CD4-positive, alpha-beta memory T cell (primary cell): ENCODE measurements at regions not wholly inside any gene's neighbourhood (a gene's known extent, or its start where the extent isn't known, plus 50 kb on each side); places are given as distances from the start of the nearest gene placed in this dataset.

Source experiments
- CTCF ChIA-PET: fragments of 350-600 bp; sonication (Branson Sonifier 250); formaldehyde crosslinking; loops from one replicate; lab custom pipeline; 2021; ENCODE audit warnings: inconsistent platforms; ENCODE audit not compliant: partially characterized antibody; lab: Charles Lee
- POLR2A ChIA-PET: fragments of 350-600 bp; sonication (Branson Sonifier 250); formaldehyde crosslinking; loops from one replicate; lab custom pipeline; 2021; ENCODE audit not compliant: partially characterized antibody; lab: Charles Lee
- DNase-seq, 5 donors: peaks; one replicate each; pipeline versions ENCODE4 v3.0.0 to v3.0.0-alpha.2; 2020 to 2022; ENCODE audit warnings: mixed read lengths in 1 of 5
- H3K27ac ChIP-seq: one replicate; pipeline ENCODE4 v1.7.0; 2013; ENCODE audit warnings: low read depth, low read length
- H3K27me3 ChIP-seq: 2 replicates; pipeline ENCODE4 v1.7.0; 2013; ENCODE audit warnings: mild to moderate bottlenecking, low read length, moderate library complexity; ENCODE audit not compliant: insufficient read depth
- H3K36me3 ChIP-seq: 2 replicates; pipeline ENCODE4 v1.7.0; 2013; ENCODE audit warnings: mild to moderate bottlenecking, low read length, moderate library complexity; ENCODE audit not compliant: insufficient read depth
- H3K4me1 ChIP-seq: 2 replicates; pipeline ENCODE4 v1.7.0; 2013; ENCODE audit warnings: mild to moderate bottlenecking, low read length, moderate library complexity; ENCODE audit not compliant: insufficient read depth
- H3K4me3 ChIP-seq, 2 donors: one replicate each; pipeline ENCODE4 v1.7.0; 2013; ENCODE audit warnings: low read length in 2 of 2, mild to moderate bottlenecking in 1 of 2
- H3K9me3 ChIP-seq, 2 donors: one replicate each; pipeline ENCODE4 v1.7.0; 2013; ENCODE audit warnings: low read length in 2 of 2, control low read depth in 1 of 2; ENCODE audit not compliant: control insufficient read depth in 1 of 2
- H3K27ac Mint-ChIP-seq, 7 donors: one replicate each; pipeline ENCODE4 v1.8.0; 2020 to 2021; ENCODE audit warnings: mixed read lengths in 7 of 7, mild to moderate bottlenecking in 6 of 7, inconsistent platforms in 3 of 7, moderate library complexity in 3 of 7
- H3K27me3 Mint-ChIP-seq, 2 donors: one replicate each; pipeline ENCODE4 v1.8.0; 2020 to 2021; ENCODE audit warnings: mixed read lengths in 2 of 2
- H3K36me3 Mint-ChIP-seq, 2 donors: one replicate each; pipeline ENCODE4 v1.8.0; 2020 to 2021; ENCODE audit warnings: mixed read lengths in 2 of 2, inconsistent platforms in 1 of 2, mild to moderate bottlenecking in 1 of 2
- H3K4me1 Mint-ChIP-seq, 4 donors: one replicate each; pipeline ENCODE4 v1.8.0; 2020 to 2021; ENCODE audit warnings: mixed read lengths in 4 of 4, mild to moderate bottlenecking in 1 of 4
- H3K4me3 Mint-ChIP-seq, 8 donors: one replicate each; pipeline ENCODE4 v1.8.0; 2020 to 2021; ENCODE audit warnings: mixed read lengths in 8 of 8, mild to moderate bottlenecking in 7 of 8, moderate library complexity in 6 of 8, inconsistent platforms in 3 of 8
- H3K9me3 Mint-ChIP-seq, 8 donors: one replicate each; pipeline ENCODE4 v1.8.0; 2020 to 2021; ENCODE audit warnings: mixed read lengths in 8 of 8, mild to moderate bottlenecking in 5 of 8, inconsistent platforms in 3 of 8, moderate library complexity in 1 of 8
- intact Hi-C: fragments of 100-400 bp; cut with micrococcal nuclease; formaldehyde crosslinking; loops from one replicate; pipeline ENCODE4 v1.15.1; 2023

- Mint-ChIP-seq H3K9me3 (peaks cover 0 to 5% (median 0%) of the 10 kb centered on the region in 8 donors), H3K4me3 (no peak overlapping the region), H3K27ac (no peak overlapping the region), H3K36me3 (peaks cover 0 to 3% of the 10 kb centered on the region in 2 donors), H3K4me1 (peaks cover 18 to 54% (median 19%) of the 10 kb centered on the region in 4 donors), H3K27me3 (no peaks in the 10 kb centered on the region)
- DNase-seq: no peak
- CTCF ChIA-PET: no interaction called here
- Histone ChIP-seq H3K9me3 (no peaks in the 10 kb centered on the region), H3K36me3 (no peaks in the 10 kb centered on the region), H3K27me3 (no peaks in the 10 kb centered on the region), H3K27ac (no peak overlapping the region), H3K4me1 (peaks cover 23% of the 10 kb centered on the region), H3K4me3 (no peak overlapping the region)
- POLR2A ChIA-PET: no interaction called here
- intact Hi-C loops: no loop called here
These were observed 244.2 kb downstream of the PPP1R2C start for GRCh38 chrX:42533761-42534160.

GRCh38 chrX:42531441-42531840 lies 246.5 kb downstream of the PPP1R2C start:
- Mint-ChIP-seq H3K27ac (peak overlapping the region; percentile 65 to 89 (median 85)), H3K36me3 (peaks cover 0 to 5% of the 10 kb centered on the region in 2 donors), H3K9me3 (peaks cover 0 to 12% (median 3%) of the 10 kb centered on the region in 8 donors), H3K4me1 (peaks cover 11 to 43% (median 12%) of the 10 kb centered on the region in 4 donors), H3K4me3 (peak overlapping the region in 2 of 8 donors; percentile 28 to 52), H3K27me3 (no peaks in the 10 kb centered on the region)
- Histone ChIP-seq H3K27ac (no peak overlapping the region), H3K27me3 (no peaks in the 10 kb centered on the region), H3K4me3 (no peak overlapping the region), H3K4me1 (peaks cover 12% of the 10 kb centered on the region), H3K36me3 (no peaks in the 10 kb centered on the region), H3K9me3 (no peaks in the 10 kb centered on the region)
- intact Hi-C loops: no loop called here
- POLR2A ChIA-PET: interaction anchor here (0.6 kb wide), 1 partner anchor 501 kb away, joined by 3 read pairs; no protein-coding TSS in a partner anchor
- CTCF ChIA-PET: no interaction called here
- peak; percentile 41 to 64 (median 52) for DNase-seq

GRCh38 chrX:42530027-42530426 lies 247.9 kb downstream of the PPP1R2C start:
- CTCF ChIA-PET: no interaction called here
- no peak for DNase-seq
- peak overlapping the region in 1 of 8 donors; percentile 26 for H3K4me3 Mint-ChIP-seq

GRCh38 chrX:42524379-42524778 lies 253.6 kb downstream of the PPP1R2C start:
- Mint-ChIP-seq H3K9me3 (peaks cover 0 to 10% (median 3%) of the 10 kb centered on the region in 8 donors), H3K4me3 (no peak overlapping the region), H3K36me3 (peaks cover 0 to 5% of the 10 kb centered on the region in 2 donors), H3K27ac (no peak overlapping the region), H3K27me3 (no peaks in the 10 kb centered on the region), H3K4me1 (peaks cover 0 to 3% (median under 1%) of the 10 kb centered on the region in 4 donors)
- H3K4me3 ChIP-seq: no peak overlapping the region
- H3K27me3 ChIP-seq: no peaks in the 10 kb centered on the region
- ChIA-PET POLR2A (no interaction called here), CTCF (no interaction called here)
- H3K36me3 ChIP-seq: no peaks in the 10 kb centered on the region
- no peaks in the 10 kb centered on the region for H3K4me1 ChIP-seq
- H3K27ac ChIP-seq: no peak overlapping the region
- DNase-seq: no peak
- H3K9me3 ChIP-seq: no peaks in the 10 kb centered on the region
- intact Hi-C loops: no loop called here

More at GRCh38 chrX:42530027-42530426, 247.9 kb downstream of the PPP1R2C start:
- peak overlapping the region; percentile 23 to 90 (median 71) for H3K27ac Mint-ChIP-seq
- intact Hi-C loops: loop anchor here (1.0 kb wide), 1 partner anchor 732 kb away; no protein-coding TSS in a partner anchor
- H3K9me3 Mint-ChIP-seq: peaks cover 0 to 12% (median 3%) of the 10 kb centered on the region in 8 donors
- peaks cover 10 to 36% (median 12%) of the 10 kb centered on the region in 4 donors for H3K4me1 Mint-ChIP-seq
- H3K4me3 ChIP-seq: no peak overlapping the region
- H3K36me3 Mint-ChIP-seq: peaks cover 0 to 5% of the 10 kb centered on the region in 2 donors
- H3K27me3 ChIP-seq: no peaks in the 10 kb centered on the region
- no peaks in the 10 kb centered on the region for H3K36me3 ChIP-seq
- no peaks in the 10 kb centered on the region for H3K9me3 ChIP-seq
- POLR2A ChIA-PET: no interaction called here
- no peaks in the 10 kb centered on the region for H3K27me3 Mint-ChIP-seq
- peaks cover 12% of the 10 kb centered on the region for H3K4me1 ChIP-seq
- H3K27ac ChIP-seq: no peak overlapping the region

GRCh38 chrX:42519666-42520231 lies 258.2 kb downstream of the PPP1R2C start:
- H3K4me3 ChIP-seq: no peak overlapping the region
- H3K27me3 ChIP-seq: no peaks in the 10 kb centered on the region
- no peaks in the 10 kb centered on the region for H3K36me3 ChIP-seq
- no peaks in the 10 kb centered on the region for H3K9me3 ChIP-seq
- CTCF ChIA-PET: no interaction called here
- POLR2A ChIA-PET: interaction anchor here (0.6 kb wide), 1 partner anchor 1277 kb away, joined by 3 read pairs; no protein-coding TSS in a partner anchor
- H3K27ac ChIP-seq: no peak overlapping the region
- peaks cover 0 to 3% (median under 1%) of the 10 kb centered on the region in 4 donors for H3K4me1 Mint-ChIP-seq
- no peaks in the 10 kb centered on the region for H3K36me3 Mint-ChIP-seq
- no peaks in the 10 kb centered on the region for H3K27me3 Mint-ChIP-seq
- intact Hi-C loops: no loop called here
- no peaks in the 10 kb centered on the region for H3K4me1 ChIP-seq
- no peak for DNase-seq
- H3K27ac Mint-ChIP-seq: no peak overlapping the region
- no peak overlapping the region for H3K4me3 Mint-ChIP-seq
- no peaks in the 10 kb centered on the region for H3K9me3 Mint-ChIP-seq

- Mint-ChIP-seq H3K36me3 (no peaks in the 10 kb centered on the region), H3K9me3 (peaks cover 0 to 15% (median 7%) of the 10 kb centered on the region in 8 donors), H3K27ac (no peak overlapping the region), H3K4me1 (no peaks in the 10 kb centered on the region), H3K4me3 (no peak overlapping the region), H3K27me3 (no peaks in the 10 kb centered on the region)
- no peaks in the 10 kb centered on the region for H3K4me1 ChIP-seq
- ChIA-PET CTCF (no interaction called here), POLR2A (no interaction called here)
- intact Hi-C loops: no loop called here
- no peaks in the 10 kb centered on the region for H3K9me3 ChIP-seq
- no peak for DNase-seq
- no peak overlapping the region for H3K27ac ChIP-seq
- no peaks in the 10 kb centered on the region for H3K27me3 ChIP-seq
- H3K36me3 ChIP-seq: no peaks in the 10 kb centered on the region
- no peak overlapping the region for H3K4me3 ChIP-seq
These were observed 262.0 kb downstream of the PPP1R2C start for GRCh38 chrX:42515939-42516338.

- Histone ChIP-seq H3K27ac (no peak overlapping the region), H3K4me1 (no peaks in the 10 kb centered on the region), H3K9me3 (no peaks in the 10 kb centered on the region), H3K27me3 (no peaks in the 10 kb centered on the region), H3K36me3 (no peaks in the 10 kb centered on the region), H3K4me3 (no peak overlapping the region)
- POLR2A ChIA-PET: no interaction called here
- peaks cover 0 to 24% (median 12%) of the 10 kb centered on the region in 8 donors for H3K9me3 Mint-ChIP-seq
- peaks cover 2 to 4% of the 10 kb centered on the region in 2 donors for H3K36me3 Mint-ChIP-seq
- H3K27ac Mint-ChIP-seq: no peak overlapping the region
- CTCF ChIA-PET: no interaction called here
- no peaks in the 10 kb centered on the region for H3K27me3 Mint-ChIP-seq
- H3K4me1 Mint-ChIP-seq: no peaks in the 10 kb centered on the region
- no peak for DNase-seq
- no peak overlapping the region for H3K4me3 Mint-ChIP-seq
- intact Hi-C loops: no loop called here
These were observed 272.9 kb downstream of the PPP1R2C start for GRCh38 chrX:42505016-42505415.
